Cardiac muscle cell (in vitro differentiated cells and primary cell): ENCODE measurements at regions not wholly inside any gene's neighbourhood (a gene's known extent, or its start where the extent isn't known, plus 50 kb on each side); places are given as distances from the start of the nearest gene placed in this dataset.

Experiments used
- DNase-seq, 2 donors: peaks; one replicate each; pipeline versions ENCODE4 v3.0.0 to v3.0.0-alpha.2; 2010 to 2017; ENCODE audit warnings: low read depth in 1 of 2, low spot score in 1 of 2
- H3K27ac ChIP-seq: fragments of 200-600 bp; sonication (generic); 2 replicates; pipeline ENCODE4 v1.5.1; 2016
- H3K27me3 ChIP-seq: fragments of 200-600 bp; sonication (generic); 2 replicates; pipeline ENCODE4 v1.6.0; 2016; ENCODE audit warnings: control low read depth
- H3K36me3 ChIP-seq: fragments of 200-600 bp; sonication (generic); 2 replicates; pipeline ENCODE4 v1.5.1; 2016; ENCODE audit warnings: control low read depth
- H3K4me1 ChIP-seq: fragments of 200-600 bp; sonication (generic); 2 replicates; pipeline ENCODE4 v1.8.1; 2017; ENCODE audit warnings: low read depth, mild to moderate bottlenecking, mixed run types
- H3K4me3 ChIP-seq: fragments of 200-600 bp; sonication (generic); 2 replicates; pipeline ENCODE4 v1.5.1; 2016; ENCODE audit warnings: mild to moderate bottlenecking
- H3K9me3 ChIP-seq: fragments of 200-600 bp; sonication (generic); 2 replicates; pipeline ENCODE4 v1.5.1; 2017; ENCODE audit warnings: low read depth, mild to moderate bottlenecking, control low read depth
- CTCF ChIP-seq: IDR thresholded peaks from 2 replicates; pipeline ENCODE4 v1.5.1; 2012; ENCODE audit warnings: low read depth, mild to moderate bottlenecking, low read length

- H3K4me3 ChIP-seq, result no peak overlapping the region
- no peaks in the 10 kb centered on the region for H3K27me3 ChIP-seq
- H3K36me3 ChIP-seq, result no peaks in the 10 kb centered on the region
- peaks cover 12% of the 10 kb centered on the region for H3K4me1 ChIP-seq
- no peak for DNase-seq
- H3K9me3 ChIP-seq, result no peaks in the 10 kb centered on the region
- H3K27ac ChIP-seq, result no peak overlapping the region
- TF ChIP-seq CTCF, result no peak
Measured at GRCh38 chr1:47680815-47681475, 243.1 kb downstream of the FOXD2 start.

- Histone ChIP-seq H3K27ac (no peak overlapping the region), H3K36me3 (no peaks in the 10 kb centered on the region), H3K27me3 (no peaks in the 10 kb centered on the region), H3K4me3 (no peak overlapping the region), H3K4me1 (peaks cover 18% of the 10 kb centered on the region), H3K9me3 (no peaks in the 10 kb centered on the region)
- DNase-seq, result no peak
- TF ChIP-seq CTCF, result no peak
Measured at GRCh38 chr1:47681735-47682134, 243.9 kb downstream of the FOXD2 start.

- Histone ChIP-seq H3K9me3 (no peaks in the 10 kb centered on the region), H3K4me1 (peaks cover 18% of the 10 kb centered on the region), H3K4me3 (no peak overlapping the region), H3K27ac (no peak overlapping the region), H3K27me3 (no peaks in the 10 kb centered on the region), H3K36me3 (no peaks in the 10 kb centered on the region)
- no peak for DNase-seq
- TF ChIP-seq CTCF, result no peak
Measured at GRCh38 chr1:47682198-47682597, 244.4 kb downstream of the FOXD2 start.

GRCh38 chr1:47682786-47683350, 245.0 kb downstream of the FOXD2 start:
- H3K36me3 ChIP-seq, result no peaks in the 10 kb centered on the region
- no peaks in the 10 kb centered on the region for H3K27me3 ChIP-seq
- H3K9me3 ChIP-seq, result no peaks in the 10 kb centered on the region
- TF ChIP-seq CTCF, result no peak
- H3K4me3 ChIP-seq, result no peak overlapping the region
- DNase-seq, result no peak
- H3K4me1 ChIP-seq, result peaks cover 18% of the 10 kb centered on the region
- H3K27ac ChIP-seq, result no peak overlapping the region

GRCh38 chr1:47683401-47683800, 245.6 kb downstream of the FOXD2 start:
- peaks cover 18% of the 10 kb centered on the region for H3K4me1 ChIP-seq
- no peak for DNase-seq
- H3K36me3 ChIP-seq, result no peaks in the 10 kb centered on the region
- no peaks in the 10 kb centered on the region for H3K27me3 ChIP-seq
- H3K9me3 ChIP-seq, result no peaks in the 10 kb centered on the region
- H3K4me3 ChIP-seq, result no peak overlapping the region
- no peak for TF ChIP-seq CTCF
- H3K27ac ChIP-seq, result no peak overlapping the region
